NCI-H2196 treated with DMSO at 0.1 percent for 48 hours (cell line): ENCODE measurements at regions not wholly inside any gene's neighbourhood (a gene's known extent, or its start where the extent isn't known, plus 50 kb on each side); places are given as distances from the start of the nearest gene placed in this dataset.

Experiments used
- DNase-seq: peaks from one replicate; lab custom pipeline; 2025; ENCODE audit not compliant: unreplicated experiment; lab: John Stamatoyannopoulos, UW

DNA sequence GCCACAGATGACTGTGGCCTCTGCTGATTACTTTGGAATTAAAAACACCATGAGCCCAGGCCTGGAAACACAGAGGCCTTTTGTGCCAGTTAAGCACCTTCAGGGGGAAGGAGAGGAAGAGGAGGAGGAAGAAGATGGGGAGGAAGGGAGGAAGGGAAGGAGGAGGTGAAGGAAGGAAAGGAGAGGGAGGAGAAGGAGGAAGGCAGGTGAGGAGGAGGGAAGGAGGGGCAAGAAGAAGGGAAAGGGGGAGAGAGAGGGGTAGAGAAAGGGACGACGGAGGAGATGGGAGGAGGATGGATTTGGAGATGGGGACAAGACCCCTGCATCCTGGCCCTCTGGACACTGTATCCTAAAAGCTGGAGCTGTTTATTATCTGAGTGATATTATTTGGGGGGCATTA, 231.0 kb downstream of the UQCRFS1 start:
- DNase-seq = no peak

DNA sequence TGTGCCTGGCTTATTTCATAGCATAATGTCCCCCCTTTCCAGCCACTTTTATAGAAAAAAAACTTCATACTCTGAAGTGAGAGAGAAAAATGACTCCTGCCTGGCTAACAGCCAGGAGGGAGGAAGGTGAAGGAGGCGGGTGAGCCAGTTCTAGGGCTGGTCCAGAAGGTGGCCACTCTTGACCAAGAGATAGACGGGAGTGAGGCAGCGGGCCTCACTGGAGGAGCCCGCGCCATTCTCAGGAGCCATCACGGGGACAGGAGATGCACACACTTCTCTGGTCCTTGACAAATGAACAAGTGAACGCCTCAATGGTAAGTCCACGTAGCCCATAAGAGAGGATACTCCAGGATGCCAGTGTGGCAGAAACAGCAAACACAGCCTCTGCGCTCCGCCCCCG, 231.4 kb downstream of the UQCRFS1 start:
- no peak for DNase-seq

DNA sequence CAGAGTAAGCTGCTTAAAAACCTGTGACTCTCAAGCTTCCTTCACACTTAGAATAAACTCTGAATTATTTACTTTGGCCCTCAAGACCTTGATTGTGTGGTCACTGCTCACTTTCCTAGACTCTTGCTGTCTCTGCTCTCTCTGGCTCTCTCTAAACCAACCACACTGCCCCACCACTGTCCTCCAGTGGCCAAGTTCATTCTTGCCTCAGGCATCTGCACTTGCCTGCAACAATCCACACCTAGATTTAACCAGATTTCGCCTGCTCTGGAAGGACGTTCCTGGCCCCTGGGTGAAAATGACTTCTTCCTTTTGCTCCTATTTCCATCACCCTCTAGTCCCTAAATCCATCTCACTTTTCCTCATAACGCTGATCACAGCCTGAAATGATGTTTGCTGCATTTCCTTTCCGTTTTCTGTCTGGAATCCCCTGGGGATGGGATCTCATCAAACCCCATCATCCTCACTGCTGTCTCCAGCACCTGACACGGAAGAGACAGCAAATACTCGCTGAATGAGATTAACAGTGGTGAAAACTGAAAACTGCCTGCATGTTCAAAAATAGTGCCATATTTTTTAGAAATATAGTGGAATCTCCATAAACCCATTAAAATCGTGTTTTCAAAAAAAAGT, 232.6 kb downstream of the UQCRFS1 start:
- DNase-seq = no peak

DNA sequence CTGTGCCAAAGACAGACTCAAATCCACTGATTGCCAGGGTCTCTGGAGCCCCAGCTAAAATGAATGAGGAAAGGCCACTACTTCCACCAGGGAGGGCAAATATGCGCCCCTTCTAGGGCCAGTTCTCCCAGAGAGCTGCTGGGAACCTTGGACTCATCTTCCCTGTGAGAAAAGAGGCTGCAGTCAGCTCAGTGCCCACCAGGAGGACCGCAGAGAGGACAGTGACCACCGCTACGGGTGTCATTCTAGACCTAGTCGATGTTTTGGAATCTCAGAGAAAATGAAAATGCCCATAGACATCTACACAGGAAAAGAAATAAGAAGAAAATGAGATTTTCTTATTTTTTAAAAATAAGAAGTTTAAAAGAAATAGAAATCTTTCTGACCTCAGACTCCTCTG, 235.1 kb downstream of the UQCRFS1 start:
- DNase-seq = no peak

DNA sequence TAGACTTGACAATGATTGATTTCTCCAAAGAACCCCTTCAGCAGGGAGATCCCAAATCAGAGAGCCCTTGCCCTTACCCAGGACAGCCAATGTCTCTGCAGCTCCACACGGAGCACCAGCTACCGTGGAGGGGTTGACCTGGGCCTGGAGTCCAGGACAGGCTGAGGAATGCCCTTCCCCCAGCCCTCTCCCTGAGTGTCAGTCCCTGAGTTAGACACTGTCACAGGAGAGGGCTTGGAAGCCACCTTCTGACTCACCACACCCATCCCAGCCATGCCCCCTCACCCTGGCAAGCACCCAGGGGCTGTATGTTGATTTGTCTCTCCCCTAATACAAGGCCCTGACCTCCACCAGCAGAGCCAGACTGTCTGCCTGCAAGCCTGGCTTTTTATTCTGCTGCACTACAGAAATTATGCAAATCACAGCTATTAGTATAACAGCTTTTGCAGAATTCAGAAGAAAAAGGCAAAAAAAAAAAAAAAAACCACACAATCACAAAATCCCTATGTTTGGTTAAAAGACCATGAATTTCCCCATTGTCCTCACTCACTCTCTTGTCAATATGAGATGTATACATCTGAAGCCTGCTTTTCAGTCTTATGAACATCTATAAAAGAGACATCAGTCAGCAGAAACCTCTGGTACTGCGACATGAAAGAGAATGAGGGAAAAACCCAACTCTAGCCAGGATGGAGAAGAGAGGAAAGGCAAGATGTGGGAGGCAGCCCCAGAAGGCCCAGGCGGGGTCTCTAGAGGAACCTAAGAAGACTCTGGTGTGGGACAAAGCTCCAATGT, 240.7 kb downstream of the UQCRFS1 start:
- DNase-seq = no peak

DNA sequence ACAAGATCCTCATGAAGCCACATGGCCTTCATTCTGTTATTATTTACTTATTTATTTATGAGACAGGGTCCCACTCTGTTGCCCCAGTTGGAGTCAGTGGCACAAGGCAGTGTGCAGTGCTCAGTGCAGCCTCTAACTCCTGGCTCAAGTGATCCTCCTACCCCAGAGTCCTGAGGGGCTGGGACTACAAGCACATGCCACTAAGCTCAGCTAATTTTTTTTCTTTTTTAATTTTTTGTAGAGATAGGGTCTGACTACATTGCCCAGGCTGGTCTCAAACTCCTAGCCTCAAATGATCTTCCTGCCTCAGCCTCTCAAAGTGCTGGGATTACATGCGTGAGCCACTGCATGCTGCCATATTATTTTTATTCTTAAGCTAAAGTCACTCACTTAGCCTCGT, 241.4 kb downstream of the UQCRFS1 start:
- no peak for DNase-seq

DNA sequence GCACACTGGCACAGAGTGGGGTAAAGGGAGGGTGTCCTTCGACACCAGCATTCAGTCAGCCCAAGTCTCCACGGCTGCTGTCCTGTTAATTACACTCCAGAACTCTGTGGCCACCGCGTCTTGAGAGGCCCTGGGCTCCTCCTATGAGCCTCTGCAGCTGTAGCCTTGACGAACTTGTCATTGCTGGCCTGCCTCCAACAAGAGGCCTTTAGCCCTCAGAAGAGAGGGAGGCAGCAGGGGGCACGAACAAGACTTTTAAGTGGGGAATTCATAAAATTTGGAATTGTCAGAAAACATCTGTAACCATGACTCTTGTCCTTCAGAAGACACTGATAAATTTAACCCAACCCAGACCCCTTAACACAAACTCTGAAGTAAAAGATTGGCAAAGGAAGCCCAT, 241.9 kb downstream of the UQCRFS1 start:
- no peak for DNase-seq

DNA sequence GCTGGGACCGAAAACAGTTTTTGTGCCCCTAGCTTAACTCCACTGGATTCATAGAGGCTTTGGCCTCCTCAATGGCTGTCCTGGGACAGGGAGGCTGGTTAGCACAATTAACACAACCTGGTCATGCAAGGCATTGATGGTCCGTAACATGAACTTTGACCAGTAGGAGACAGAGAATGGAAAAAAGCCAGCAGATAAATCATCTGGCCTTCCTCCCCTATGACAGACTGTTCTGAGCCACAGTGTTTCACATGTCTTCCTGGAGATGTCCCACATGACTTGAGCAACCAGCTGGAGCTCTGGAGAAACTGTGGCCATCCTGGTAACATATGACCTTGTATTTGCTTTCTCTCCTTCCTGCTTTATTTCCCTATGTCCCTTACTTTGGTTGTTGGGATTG, 244.2 kb downstream of the UQCRFS1 start:
- no peak for DNase-seq

DNA sequence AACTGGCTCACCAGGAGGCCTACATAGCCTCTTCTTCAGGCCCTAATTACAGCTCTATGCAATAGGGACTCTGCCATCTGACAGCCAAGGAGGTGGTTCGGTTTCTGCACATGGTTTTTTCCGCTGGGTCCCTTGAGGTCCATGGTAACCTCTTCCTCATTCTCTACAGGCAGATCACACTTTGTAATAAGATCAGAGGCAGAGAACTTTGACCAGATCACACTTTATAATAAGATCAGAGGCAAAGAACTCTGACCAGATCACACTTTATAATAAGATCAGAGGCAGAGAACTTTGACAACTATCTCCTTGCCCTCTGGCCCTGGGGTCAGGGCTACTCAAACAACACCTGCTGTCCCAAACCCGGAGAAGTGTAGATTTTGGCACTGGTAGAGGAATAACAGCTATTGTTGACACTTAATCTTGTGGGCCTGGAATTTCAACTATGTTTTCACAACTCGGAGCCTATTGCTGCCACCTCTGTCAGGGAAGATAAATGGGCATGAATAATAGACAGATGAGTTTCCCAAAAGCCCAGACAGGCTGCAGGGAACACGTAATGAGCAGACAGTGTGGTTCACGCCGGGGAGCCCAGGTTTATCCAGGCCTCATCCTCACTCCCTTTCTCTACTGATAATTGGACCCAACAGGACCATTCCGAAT, 246.1 kb downstream of the UQCRFS1 start:
- DNase-seq = no peak

DNA sequence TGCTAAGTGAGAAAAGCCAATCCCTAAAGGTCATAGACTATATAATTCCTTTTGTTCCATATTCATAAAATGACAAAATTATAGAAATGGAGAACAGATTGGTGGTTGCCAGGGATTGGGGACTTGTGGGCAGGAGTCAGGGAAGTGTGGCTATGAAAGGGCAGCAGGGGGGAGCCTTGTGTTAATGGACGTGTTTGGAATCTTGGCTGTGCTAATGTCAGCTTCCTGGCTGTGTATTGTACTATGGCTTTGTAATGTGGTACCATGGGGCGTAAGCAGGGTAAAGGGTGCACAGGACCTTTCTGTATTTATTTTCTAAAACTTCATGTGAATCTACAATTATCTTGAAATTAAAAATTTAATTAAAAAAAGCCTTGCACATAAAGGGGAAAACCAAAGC, 248.5 kb downstream of the UQCRFS1 start:
- no peak for DNase-seq

DNA sequence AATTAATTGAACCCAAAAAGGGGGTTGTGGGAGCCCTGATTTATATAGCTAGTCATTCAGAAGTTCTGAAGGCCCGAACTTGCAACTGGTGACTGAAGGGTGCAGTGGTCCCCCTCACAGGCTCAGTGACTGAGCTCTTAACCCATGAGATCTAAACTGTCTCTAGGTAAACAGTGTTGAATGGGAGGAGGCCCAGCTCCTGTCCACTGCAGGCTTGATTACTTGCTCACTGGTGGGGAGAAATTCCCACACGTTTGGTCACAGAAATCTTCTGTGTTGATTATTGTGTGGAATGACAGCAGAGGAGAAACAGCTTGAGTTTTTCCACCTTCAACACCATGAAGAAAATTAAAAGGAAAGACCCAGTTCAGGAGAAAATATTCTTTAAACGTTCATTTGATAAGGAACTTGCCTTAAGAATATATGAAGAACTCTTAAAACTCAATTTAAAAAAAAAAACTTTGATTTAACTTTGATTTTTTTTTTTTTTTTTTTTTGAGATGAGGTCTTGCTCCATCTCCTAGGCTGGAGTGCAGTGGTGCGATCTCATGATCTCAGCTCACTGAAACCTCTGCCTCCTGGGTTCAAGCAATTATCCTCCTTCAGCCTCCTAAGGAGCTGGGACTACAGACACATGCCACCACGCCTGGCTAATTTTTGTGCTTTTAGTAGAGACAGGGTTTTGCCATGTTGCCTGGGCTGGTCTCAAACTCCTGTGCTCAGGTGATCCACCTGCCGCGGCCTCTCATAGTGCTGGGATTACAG, 249.3 kb downstream of the UQCRFS1 start:
- no peak for DNase-seq

DNA sequence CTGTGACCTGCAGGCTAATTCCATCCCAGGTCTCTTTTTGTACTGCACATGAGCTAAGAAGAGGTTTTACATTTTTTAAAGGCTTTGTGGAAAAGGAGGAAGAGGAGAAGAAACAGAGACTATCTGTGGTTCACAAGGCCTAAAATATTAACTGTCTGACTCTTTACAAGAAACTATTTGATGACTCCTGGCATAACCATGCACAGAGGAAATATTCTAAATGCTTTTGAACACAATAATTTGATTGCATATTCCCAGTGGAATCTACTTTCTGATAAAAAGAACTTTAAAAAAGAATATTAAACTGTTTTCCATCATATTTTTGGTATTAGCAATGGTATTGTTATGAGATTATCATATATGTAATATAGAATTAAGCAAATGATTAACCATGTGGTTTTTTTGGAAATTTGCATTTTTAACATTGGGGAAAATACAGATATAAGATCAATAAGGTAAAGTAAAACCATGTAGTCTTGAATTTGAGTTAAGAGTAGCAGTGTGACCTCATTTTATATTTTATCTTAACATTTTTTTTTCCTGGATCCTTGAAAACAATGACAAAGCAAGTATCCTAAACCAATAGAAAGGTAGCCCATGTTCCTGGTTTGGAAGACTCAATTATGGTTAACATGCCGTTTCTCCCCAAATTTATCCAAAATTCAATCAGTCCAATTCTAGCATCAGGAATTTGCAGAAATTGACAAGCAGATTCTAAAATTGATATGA, 251.0 kb downstream of the UQCRFS1 start:
- DNase-seq = no peak

DNA sequence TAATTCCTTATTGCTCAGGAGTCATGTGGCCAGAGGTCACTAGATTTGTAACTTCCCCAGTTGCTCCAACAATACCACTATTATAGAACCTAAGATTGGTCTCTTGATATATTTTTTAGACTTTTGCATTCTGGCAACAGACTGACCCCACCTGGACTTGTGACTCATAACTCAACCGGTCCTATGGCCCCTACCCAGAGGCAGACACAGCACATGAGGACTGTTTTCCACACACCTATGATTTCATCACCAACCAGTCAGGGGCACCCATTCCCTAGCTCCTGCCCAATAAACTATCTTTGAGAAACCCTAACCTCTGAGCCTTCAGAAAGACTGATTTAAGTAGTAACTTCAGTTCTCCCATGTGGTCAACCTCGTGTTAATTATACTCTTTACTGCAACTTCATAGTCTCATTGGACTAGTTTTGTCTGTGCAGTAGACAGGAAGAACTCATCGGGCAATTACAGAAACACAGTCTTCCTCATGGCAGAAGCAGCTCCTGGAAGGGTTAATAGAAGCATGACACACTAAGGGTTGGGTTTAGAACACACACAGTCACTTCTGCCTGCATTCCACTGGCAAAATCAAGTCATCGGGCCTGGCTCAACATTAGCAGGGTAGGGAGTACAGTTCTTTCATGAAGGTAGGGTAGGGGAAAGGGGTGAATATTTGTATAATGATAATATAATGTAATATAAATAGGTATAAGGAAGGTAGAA, 251.8 kb downstream of the UQCRFS1 start:
- DNase-seq = no peak

DNA sequence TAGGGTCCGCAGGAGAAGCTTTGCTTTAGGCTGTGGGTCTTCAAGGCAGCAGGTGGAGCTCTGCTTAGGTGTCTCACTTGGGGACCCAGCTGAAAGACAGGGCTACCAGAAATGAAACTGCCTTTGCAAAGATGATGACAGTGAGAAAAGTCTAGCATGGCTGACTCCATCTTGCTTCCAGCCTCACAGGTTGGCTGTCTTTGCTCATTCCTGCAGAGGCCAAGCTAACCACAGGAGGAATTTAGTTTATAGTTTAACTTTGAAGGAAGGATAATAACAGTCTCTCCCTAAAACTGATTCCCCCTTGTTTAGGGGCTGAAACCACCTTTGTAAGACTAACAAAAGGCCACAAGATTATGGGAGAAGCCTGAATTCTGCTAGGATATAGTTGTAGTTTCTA, 252.4 kb downstream of the UQCRFS1 start:
- no peak for DNase-seq

DNA sequence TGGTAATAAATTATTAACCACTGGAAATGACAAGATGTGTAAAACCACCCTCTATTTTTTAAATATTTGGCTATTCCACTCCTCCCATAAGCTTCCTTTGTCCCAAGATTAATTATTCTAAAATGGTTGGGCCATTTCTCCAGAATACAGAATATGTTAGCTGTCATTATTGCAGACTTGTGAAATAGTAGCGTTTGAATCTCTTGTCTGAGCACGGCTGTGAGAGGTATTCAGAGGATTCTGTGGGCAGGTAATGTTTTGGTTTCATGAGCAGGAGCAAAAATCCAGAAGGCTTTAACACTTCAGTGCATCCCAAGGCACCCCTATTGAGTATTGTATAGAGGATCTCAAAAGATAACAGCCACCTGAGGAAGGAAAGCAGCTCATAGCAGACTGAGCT, 256.0 kb downstream of the UQCRFS1 start:
- no peak for DNase-seq

DNA sequence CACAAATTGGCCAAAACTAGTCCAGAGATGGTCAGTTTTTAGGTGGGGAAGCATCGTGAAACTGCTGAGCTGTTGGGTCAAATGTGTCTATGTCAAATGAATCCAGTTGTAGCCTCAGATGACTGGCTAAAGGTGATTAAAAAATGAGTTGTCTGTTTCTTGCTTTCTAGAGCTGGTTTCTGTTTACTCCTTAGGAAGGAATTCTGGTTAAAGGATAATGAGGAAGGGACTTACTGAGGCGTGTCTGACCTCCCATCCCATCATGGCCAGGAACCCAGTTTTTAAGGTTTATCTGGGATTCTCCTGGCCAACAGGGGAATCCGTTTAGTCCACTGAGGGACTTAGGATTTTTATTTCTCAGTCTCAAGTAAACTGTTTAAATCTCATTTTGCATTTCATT, 256.5 kb downstream of the UQCRFS1 start:
- no peak for DNase-seq

DNA sequence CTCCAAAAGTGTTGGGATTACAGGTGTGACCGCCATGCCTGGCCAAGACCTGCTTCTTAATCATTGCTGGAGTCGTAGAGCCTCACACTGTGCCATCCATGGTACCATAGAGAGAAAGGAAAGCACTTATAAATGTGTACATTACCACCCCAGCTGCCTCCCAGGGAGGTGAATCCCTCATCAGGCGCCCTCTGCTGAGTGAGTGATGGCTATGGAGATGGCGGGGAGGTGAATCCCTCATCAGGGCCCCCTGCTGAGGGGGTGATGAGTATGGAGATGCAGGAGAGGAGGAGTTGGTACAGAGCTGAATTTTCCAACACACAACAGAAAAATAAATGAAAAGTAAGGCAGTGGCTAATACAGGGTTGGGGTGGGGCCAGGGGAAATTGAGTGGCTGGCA, 263.4 kb downstream of the UQCRFS1 start:
- DNase-seq = no peak

DNA sequence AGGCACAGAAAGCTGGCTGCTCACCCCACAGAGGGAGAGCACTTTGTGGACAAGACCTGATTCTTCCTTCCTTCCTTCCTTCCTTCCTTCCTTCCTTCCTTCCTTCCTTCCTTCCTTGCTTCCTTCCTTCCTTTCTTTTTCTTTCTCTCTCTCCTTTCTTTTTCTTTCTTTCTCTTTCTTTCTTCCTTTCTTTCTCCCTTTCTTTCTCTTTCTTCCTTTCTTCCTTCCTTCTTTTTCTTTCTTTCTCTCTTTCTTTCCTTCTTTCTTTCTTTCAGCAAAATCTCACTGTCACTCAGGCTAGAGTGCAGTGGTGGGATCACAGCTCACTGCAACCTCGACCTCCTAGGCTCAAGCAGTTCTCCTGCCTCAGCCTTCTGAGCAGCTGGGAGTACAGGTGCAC, 263.9 kb downstream of the UQCRFS1 start:
- DNase-seq = no peak

DNA sequence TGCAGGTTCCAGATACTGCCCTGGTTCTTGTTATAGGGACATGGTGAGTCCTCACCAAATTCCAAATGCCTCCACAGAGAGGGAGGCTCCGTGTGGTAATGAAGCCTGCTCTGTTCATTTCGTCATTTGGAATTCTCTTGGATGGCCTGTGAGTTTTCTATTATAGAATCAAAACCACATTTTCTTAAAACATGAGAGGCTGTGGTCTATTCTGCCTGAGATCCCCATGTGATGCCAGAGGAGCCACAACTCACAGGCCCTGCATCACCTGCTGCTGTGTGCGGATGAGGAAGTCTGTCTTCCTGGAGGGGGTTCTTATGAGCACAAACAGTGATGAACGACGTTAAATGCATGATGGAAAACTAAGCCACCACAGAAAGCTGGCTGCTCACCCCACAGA, 264.4 kb downstream of the UQCRFS1 start:
- no peak for DNase-seq

DNA sequence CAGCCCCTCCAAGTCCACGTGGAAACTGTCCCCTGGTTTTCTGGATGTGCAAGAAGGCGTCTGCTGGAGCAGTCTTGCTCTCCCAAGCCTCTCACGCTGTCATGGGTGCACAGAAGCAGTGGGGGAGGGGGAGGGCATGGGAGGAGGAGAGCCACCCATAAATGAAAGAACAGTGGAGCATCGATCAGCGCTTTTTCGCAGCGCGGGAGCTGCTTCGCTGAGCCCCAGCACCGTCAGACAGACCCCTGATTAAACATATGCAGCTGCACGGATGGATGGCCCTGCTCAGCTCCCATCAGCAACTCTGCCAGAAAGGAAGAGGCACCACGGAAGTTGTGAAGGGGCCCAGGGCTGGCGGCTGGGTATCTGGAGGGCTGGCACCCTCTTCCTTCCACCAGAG, 264.9 kb downstream of the UQCRFS1 start:
- no peak for DNase-seq
